HCT116 (cell line): ENCODE measurements at regions not wholly inside any gene's neighbourhood (a gene's known extent, or its start where the extent isn't known, plus 50 kb on each side); places are given as distances from the start of the nearest gene placed in this dataset.

Experiments used
- ATAC-seq: fragments of 200-7000 bp; cut with Tn5 transposase; 2 replicates; pipeline ENCODE4 v1.9.1; 2020; ENCODE audit warnings: mild to moderate bottlenecking, moderate library complexity
- BruUV-seq: library from RNA; stranded (reverse); fragments of 400-500 nt; replicated peaks from 2 replicates; lab custom pipeline; 2021; lab: Mats Ljungman, UMichigan
- CTCF ChIA-PET: fragments of 300-600 bp; sonication (Branson Sonifier 250); formaldehyde crosslinking; loops from one replicate; lab custom pipeline; 2021; ENCODE audit warnings: antibody characterized with exemption; lab: Charles Lee
- POLR2A ChIA-PET: fragments of 300-600, 350-600 bp; sonication (Branson Sonifier 250); formaldehyde crosslinking; loops from one replicate; lab custom pipeline; 2021; ENCODE audit warnings: antibody characterized with exemption; lab: Charles Lee
- RAD21 ChIA-PET, 2 experiments: fragments of 300-600 bp; sonication (Branson Sonifier 250); formaldehyde crosslinking; loops; one replicate each; lab custom pipeline; 2023; ENCODE audit warnings: low total read pairs in 2 of 2; ENCODE audit not compliant: uncharacterized antibody in 2 of 2, unreplicated experiment in 2 of 2, low non-redundant PET in 1 of 2; lab: Charles Lee
- DNase-seq: peaks from one replicate; pipeline ENCODE4 v3.0.0-alpha.2; 2010; ENCODE audit warnings: low read depth, low spot score
- H2AFZ ChIP-seq: fragments of 200-600 bp; shearing (Covaris generic), sonication (generic); 2 replicates; pipeline ENCODE4 v1.6.1; 2017; ENCODE audit warnings: low read depth, mixed run types, mixed read lengths, antibody characterized with exemption, low read length; ENCODE audit not compliant: poor library complexity, severe bottlenecking
- H3K27ac ChIP-seq: 2 replicates; pipeline ENCODE4 v1.5.1; 2012; ENCODE audit warnings: low read depth, low read length
- H3K27me3 ChIP-seq: fragments of 200-600 bp; sonication (generic); 2 replicates; pipeline ENCODE4 v1.6.1; 2016; ENCODE audit warnings: mixed run types, low read length, mixed read lengths; ENCODE audit not compliant: insufficient read depth
- H3K36me3 ChIP-seq, 2 experiments: fragments of 200-500 bp in 1 of 2; fragments of 200-600 bp in 1 of 2; sonication (Bioruptor generic) in 1 of 2; sonication (generic) in 1 of 2; 2 replicates each; pipeline versions ENCODE4 v1.5.1 to v1.6.1; 2014 to 2016; ENCODE audit warnings: low read length in 2 of 2, inconsistent platforms in 1 of 2, mixed read lengths in 1 of 2, mixed run types in 1 of 2; ENCODE audit not compliant: insufficient read depth in 2 of 2, control insufficient read depth in 1 of 2
- H3K4me1 ChIP-seq, 2 experiments: fragments of 200-600 bp in 1 of 2; sonication (generic) in 1 of 2; 2 replicates each; pipeline versions ENCODE4 v1.5.1 to v1.6.1; 2012 to 2017; ENCODE audit warnings: low read length in 2 of 2, inconsistent platforms in 1 of 2, mild to moderate bottlenecking in 1 of 2, mixed read lengths in 1 of 2, mixed run types in 1 of 2, moderate library complexity in 1 of 2; ENCODE audit not compliant: insufficient read depth in 2 of 2, control insufficient read depth in 1 of 2
- H3K4me2 ChIP-seq: fragments of 200-600 bp; sonication (generic); 2 replicates; pipeline ENCODE4 v1.6.1; 2017; ENCODE audit warnings: mixed run types, low read length, mixed read lengths
- H3K4me3 ChIP-seq, 2 experiments: fragments of 200-600 bp in 1 of 2; sonication (generic) in 1 of 2; replicated peaks in 1 of 2; 2 replicates each; pipeline ENCODE4 v1.5.1; 2011 to 2016; ENCODE audit warnings: low read length in 2 of 2, control low read depth in 1 of 2, low read depth in 1 of 2, mild to moderate bottlenecking in 1 of 2, mixed read lengths in 1 of 2, mixed run types in 1 of 2
- H3K79me2 ChIP-seq: fragments of 200-600 bp; sonication (generic); 2 replicates; pipeline ENCODE4 v1.6.1; 2017; ENCODE audit warnings: mild to moderate bottlenecking, mixed run types, low read length, moderate library complexity, mixed read lengths; ENCODE audit not compliant: insufficient read depth
- H3K9ac ChIP-seq: fragments of 200-600 bp; sonication (generic); 2 replicates; pipeline ENCODE4 v1.6.1; 2016; ENCODE audit warnings: low read length, mixed read lengths
- H3K9me2 ChIP-seq: fragments of 200-600 bp; sonication (generic), shearing (Covaris generic); 2 replicates; pipeline ENCODE4 v1.6.1; 2017; ENCODE audit warnings: mixed run types, mild to moderate bottlenecking, moderate library complexity; ENCODE audit not compliant: insufficient read depth
- H3K9me3 ChIP-seq, 2 experiments: fragments of 200-500 bp in 1 of 2; fragments of 200-600 bp in 1 of 2; sonication (Bioruptor generic) in 1 of 2; sonication (generic) in 1 of 2; 2 replicates each; pipeline ENCODE4 v1.6.1; 2014 to 2017; ENCODE audit warnings: low read length in 2 of 2, mixed read lengths in 2 of 2, inconsistent platforms in 1 of 2, low read depth in 1 of 2, mild to moderate bottlenecking in 1 of 2, mixed run types in 1 of 2, moderate library complexity in 1 of 2; ENCODE audit not compliant: control insufficient read depth in 1 of 2, insufficient read depth in 1 of 2
- H4K20me1 ChIP-seq: fragments of 200-600 bp; sonication (generic), shearing (Covaris generic); 2 replicates; pipeline ENCODE4 v1.6.1; 2017; ENCODE audit warnings: mixed run types, mild to moderate bottlenecking, moderate library complexity; ENCODE audit not compliant: insufficient read depth
- CBX3 ChIP-seq: IDR thresholded peaks from 2 replicates; pipeline ENCODE4 v1.6.1; 2012; ENCODE audit warnings: low read depth
- CEBPB ChIP-seq: IDR thresholded peaks from 2 replicates; pipeline ENCODE4 v1.6.1; 2012; ENCODE audit warnings: low read depth
- EGR1 ChIP-seq: IDR thresholded peaks from 2 replicates; pipeline ENCODE4 v1.6.1; 2012; ENCODE audit warnings: low read depth
- ELF1 ChIP-seq: IDR thresholded peaks from 2 replicates; pipeline ENCODE4 v1.6.1; 2012; ENCODE audit warnings: low read depth, borderline replicate concordance
- EZH2 ChIP-seq: fragments of 200-600 bp; sonication (generic); IDR thresholded peaks from 2 replicates; pipeline ENCODE4 v1.6.1; 2017; ENCODE audit warnings: antibody characterized with exemption, mixed run types
- EZH2phosphoT487 ChIP-seq: fragments of 200-600 bp; IDR thresholded peaks from 2 replicates; pipeline ENCODE4 v1.6.1; 2018; ENCODE audit warnings: antibody characterized with exemption, borderline replicate concordance
- FOSL1 ChIP-seq: IDR thresholded peaks from 2 replicates; pipeline ENCODE4 v1.6.1; 2012; ENCODE audit warnings: low read depth
- POLR2A ChIP-seq: IDR thresholded peaks from 2 replicates; pipeline ENCODE4 v1.7.0; 2011; ENCODE audit warnings: borderline replicate concordance; ENCODE audit not compliant: insufficient read depth, insufficient read length; ENCODE audit errors: extremely low read depth
- POLR2AphosphoS5 ChIP-seq: IDR thresholded peaks from 2 replicates; pipeline ENCODE4 v1.6.1; 2011; ENCODE audit warnings: mild to moderate bottlenecking, low read depth, low read length, moderate library complexity
- RAD21 ChIP-seq: IDR thresholded peaks from 2 replicates; pipeline ENCODE4 v1.6.1; 2012; ENCODE audit warnings: low read depth, mild to moderate bottlenecking
- SIN3A ChIP-seq: IDR thresholded peaks from 2 replicates; pipeline ENCODE4 v1.6.1; 2012; ENCODE audit warnings: low read depth
- SP1 ChIP-seq: IDR thresholded peaks from 2 replicates; pipeline ENCODE4 v1.6.1; 2012; ENCODE audit warnings: low read depth
- SRF ChIP-seq: IDR thresholded peaks from 2 replicates; pipeline ENCODE4 v1.6.1; 2012; ENCODE audit warnings: low read depth
- TCF7L2 ChIP-seq: IDR thresholded peaks from 2 replicates; pipeline ENCODE4 v1.7.0; 2011; ENCODE audit warnings: borderline replicate concordance, inconsistent platforms; ENCODE audit not compliant: insufficient read depth, insufficient read length; ENCODE audit errors: extremely low read depth
- YY1 ChIP-seq: IDR thresholded peaks from 2 replicates; pipeline ENCODE4 v1.6.1; 2011; ENCODE audit warnings: low read length, low read depth, moderate library complexity, mild to moderate bottlenecking; ENCODE audit not compliant: insufficient replicate concordance; ENCODE audit errors: extremely low read depth
- ZFX ChIP-seq: fragments of 450-650 bp; IDR thresholded peaks from 2 replicates; pipeline ENCODE4 v1.6.1; 2017
- ZNF274 ChIP-seq: fragments of 200-500 bp; sonication (Bioruptor generic); IDR thresholded peaks from 2 replicates; pipeline ENCODE4 v1.6.1; 2014; ENCODE audit warnings: mild to moderate bottlenecking, low read depth, low read length, inconsistent platforms
- intact Hi-C: fragments of 100-400 bp; cut with micrococcal nuclease; formaldehyde crosslinking; loops from 2 replicates; pipeline ENCODE4 v1.10.0; 2022
- TF ChIP-seq, protein P1 (sequence below): IDR thresholded peaks from 2 replicates; pipeline ENCODE4 v1.6.1; 2012; ENCODE audit warnings: low read depth
- TF ChIP-seq, protein P2 (sequence below): IDR thresholded peaks from 2 replicates; pipeline ENCODE4 v1.6.1; 2012
- TF ChIP-seq, protein P3 (sequence below): IDR thresholded peaks from 2 replicates; pipeline ENCODE4 v1.6.1; 2012

DNA sequence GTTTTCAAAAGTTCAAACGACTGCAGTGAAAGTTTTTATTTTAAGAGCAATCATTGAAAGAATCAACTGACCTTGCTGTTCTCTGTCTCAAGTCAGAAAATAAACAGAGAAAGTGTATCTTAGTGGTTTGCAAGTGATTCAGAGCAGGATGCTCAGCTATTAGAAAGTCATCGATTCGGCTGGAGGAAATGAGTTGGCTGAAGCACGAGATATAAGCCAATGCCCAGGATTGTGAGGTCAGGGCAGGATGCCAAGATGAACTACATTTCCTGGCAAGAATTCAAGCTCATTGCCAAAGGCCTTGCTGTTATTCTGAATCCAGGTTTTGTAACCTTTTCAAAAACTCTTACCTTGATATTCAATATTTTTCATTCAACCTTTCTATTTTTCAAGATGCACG lies 541.4 kb upstream of the BOD1L1 start:
- Histone ChIP-seq H3K9ac (no peak overlapping the region), H3K79me2 (no peaks in the 10 kb centered on the region), H2AFZ (no peak overlapping the region), H3K4me1 (no peaks in the 10 kb centered on the region), H3K4me2 (no peak overlapping the region), H3K36me3 (no peaks in the 10 kb centered on the region), H4K20me1 (no peaks in the 10 kb centered on the region), H3K27me3 (no peaks in the 10 kb centered on the region), H3K9me2 (no peaks in the 10 kb centered on the region), H3K27ac (no peak overlapping the region), H3K9me3 (peaks cover 0 to 14% of the 10 kb centered on the region in 2 experiments; a peak in 1 of 4 replicates), H3K4me3 (no peak overlapping the region)
- no TSS peak for BruUV-seq
- intact Hi-C loops, result no loop called here
- ATAC-seq (no peak), DNase-seq (no peak)
- TF ChIP-seq, protein P1, sequence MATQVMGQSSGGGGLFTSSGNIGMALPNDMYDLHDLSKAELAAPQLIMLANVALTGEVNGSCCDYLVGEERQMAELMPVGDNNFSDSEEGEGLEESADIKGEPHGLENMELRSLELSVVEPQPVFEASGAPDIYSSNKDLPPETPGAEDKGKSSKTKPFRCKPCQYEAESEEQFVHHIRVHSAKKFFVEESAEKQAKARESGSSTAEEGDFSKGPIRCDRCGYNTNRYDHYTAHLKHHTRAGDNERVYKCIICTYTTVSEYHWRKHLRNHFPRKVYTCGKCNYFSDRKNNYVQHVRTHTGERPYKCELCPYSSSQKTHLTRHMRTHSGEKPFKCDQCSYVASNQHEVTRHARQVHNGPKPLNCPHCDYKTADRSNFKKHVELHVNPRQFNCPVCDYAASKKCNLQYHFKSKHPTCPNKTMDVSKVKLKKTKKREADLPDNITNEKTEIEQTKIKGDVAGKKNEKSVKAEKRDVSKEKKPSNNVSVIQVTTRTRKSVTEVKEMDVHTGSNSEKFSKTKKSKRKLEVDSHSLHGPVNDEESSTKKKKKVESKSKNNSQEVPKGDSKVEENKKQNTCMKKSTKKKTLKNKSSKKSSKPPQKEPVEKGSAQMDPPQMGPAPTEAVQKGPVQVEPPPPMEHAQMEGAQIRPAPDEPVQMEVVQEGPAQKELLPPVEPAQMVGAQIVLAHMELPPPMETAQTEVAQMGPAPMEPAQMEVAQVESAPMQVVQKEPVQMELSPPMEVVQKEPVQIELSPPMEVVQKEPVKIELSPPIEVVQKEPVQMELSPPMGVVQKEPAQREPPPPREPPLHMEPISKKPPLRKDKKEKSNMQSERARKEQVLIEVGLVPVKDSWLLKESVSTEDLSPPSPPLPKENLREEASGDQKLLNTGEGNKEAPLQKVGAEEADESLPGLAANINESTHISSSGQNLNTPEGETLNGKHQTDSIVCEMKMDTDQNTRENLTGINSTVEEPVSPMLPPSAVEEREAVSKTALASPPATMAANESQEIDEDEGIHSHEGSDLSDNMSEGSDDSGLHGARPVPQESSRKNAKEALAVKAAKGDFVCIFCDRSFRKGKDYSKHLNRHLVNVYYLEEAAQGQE, result no peak
- no peak for TF ChIP-seq CBX3
- TF ChIP-seq SP1, result no peak
- TF ChIP-seq ELF1, result no peak
- no peak for TF ChIP-seq POLR2A
- RAD21 ChIA-PET, result no interaction called here
- CTCF ChIA-PET, result no interaction called here
- POLR2A ChIA-PET, result no interaction called here

DNA sequence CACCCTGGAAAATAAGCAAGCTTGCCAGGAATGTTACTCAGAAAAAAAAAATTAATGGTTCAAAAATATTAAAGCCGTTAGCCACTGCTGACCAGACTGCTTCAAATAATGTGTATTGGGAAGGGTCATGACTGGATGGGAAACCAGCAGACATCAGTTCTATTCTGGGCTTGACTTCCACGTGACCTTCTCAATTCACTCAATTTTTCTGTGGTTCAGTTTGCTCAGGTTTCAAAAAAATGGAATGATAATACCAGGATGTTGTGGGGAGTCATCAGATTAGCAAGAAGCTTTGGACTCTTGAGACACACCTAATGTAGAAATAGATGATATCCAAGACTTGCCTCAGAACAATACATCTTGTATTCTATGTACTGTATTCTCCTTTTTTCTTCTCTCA lies 541.9 kb upstream of the BOD1L1 start:
- Histone ChIP-seq H3K4me3 (no peak overlapping the region), H3K9me3 (peaks cover 0 to 12% of the 10 kb centered on the region in 2 experiments; a peak in 1 of 4 replicates), H4K20me1 (no peaks in the 10 kb centered on the region), H3K9me2 (no peaks in the 10 kb centered on the region), H2AFZ (no peak overlapping the region), H3K27ac (no peak overlapping the region), H3K79me2 (no peaks in the 10 kb centered on the region), H3K27me3 (no peaks in the 10 kb centered on the region), H3K4me2 (no peak overlapping the region), H3K9ac (no peak overlapping the region), H3K36me3 (no peaks in the 10 kb centered on the region), H3K4me1 (no peaks in the 10 kb centered on the region)
- no TSS peak for BruUV-seq
- DNase-seq (no peak), ATAC-seq (no peak)
- intact Hi-C loops, result no loop called here
- ChIA-PET POLR2A (no interaction called here), CTCF (no interaction called here), RAD21 (no interaction called here)
- TF ChIP-seq EGR1 (no peak), POLR2AphosphoS5 (no peak), SRF (no peak), EZH2 (no peak), CEBPB (no peak), TCF7L2 (no peak), FOSL1 (no peak), SIN3A (no peak), YY1 (no peak), RAD21 (no peak), ZFX (no peak), POLR2A (no peak), EZH2phosphoT487 (no peak), ZNF274 (no peak)
- TF ChIP-seq, protein P2, sequence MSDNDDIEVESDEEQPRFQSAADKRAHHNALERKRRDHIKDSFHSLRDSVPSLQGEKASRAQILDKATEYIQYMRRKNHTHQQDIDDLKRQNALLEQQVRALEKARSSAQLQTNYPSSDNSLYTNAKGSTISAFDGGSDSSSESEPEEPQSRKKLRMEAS, result no peak
- TF ChIP-seq, protein P3, sequence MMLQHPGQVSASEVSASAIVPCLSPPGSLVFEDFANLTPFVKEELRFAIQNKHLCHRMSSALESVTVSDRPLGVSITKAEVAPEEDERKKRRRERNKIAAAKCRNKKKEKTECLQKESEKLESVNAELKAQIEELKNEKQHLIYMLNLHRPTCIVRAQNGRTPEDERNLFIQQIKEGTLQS, result no peak
